Epithelial cell of prostate (primary cell): ENCODE measurements at regions not wholly inside any gene's neighbourhood (a gene's known extent, or its start where the extent isn't known, plus 50 kb on each side); places are given as distances from the start of the nearest gene placed in this dataset.

Source experiments
- DNase-seq: peaks from one replicate; pipeline ENCODE4 v3.0.0-alpha.2; 2011; ENCODE audit warnings: low read depth, low spot score
- H3K27ac ChIP-seq: fragments of 450-650 bp; 2 replicates; pipeline ENCODE4 v1.5.1; 2017; ENCODE audit warnings: mild to moderate bottlenecking

- H3K27ac ChIP-seq = no peak overlapping the region
- no peak for DNase-seq
Observed at GRCh38 chr9:115208501-115208900, 90.5 kb upstream of the TNC start.

- H3K27ac ChIP-seq = peak overlapping the region; percentile 51
- peak; percentile 82 for DNase-seq
Observed at GRCh38 chr9:115209601-115210306, 91.8 kb upstream of the TNC start.

GRCh38 chr9:115210699-115211098 is 92.7 kb upstream of the TNC start:
- DNase-seq = no peak
- H3K27ac ChIP-seq = no peak overlapping the region

GRCh38 chr9:115211413-115212124 is 93.6 kb upstream of the TNC start:
- no peak for DNase-seq
- no peak overlapping the region for H3K27ac ChIP-seq

GRCh38 chr9:115212125-115212605 is 94.2 kb upstream of the TNC start:
- no peak for DNase-seq
- H3K27ac ChIP-seq = no peak overlapping the region

- DNase-seq = no peak
Observed at GRCh38 chr9:115212832-115213231, 94.9 kb upstream of the TNC start.

GRCh38 chr9:115213818-115214334 is 95.9 kb upstream of the TNC start:
- peak; percentile 95 for DNase-seq

More at GRCh38 chr9:115212832-115213231, 94.9 kb upstream of the TNC start:
- H3K27ac ChIP-seq = no peak overlapping the region

GRCh38 chr9:115216873-115217272 is 98.9 kb upstream of the TNC start:
- DNase-seq = no peak
- no peak overlapping the region for H3K27ac ChIP-seq

More at GRCh38 chr9:115213818-115214334, 95.9 kb upstream of the TNC start:
- H3K27ac ChIP-seq = peak overlapping the region; percentile 33

GRCh38 chr9:115220319-115221005 is 102.5 kb upstream of the TNC start:
- DNase-seq = peak; percentile 75
- peak overlapping the region; percentile 81 for H3K27ac ChIP-seq

GRCh38 chr9:115223471-115223870 is 105.5 kb upstream of the TNC start:
- no peak for DNase-seq
- H3K27ac ChIP-seq = no peak overlapping the region

- DNase-seq = no peak
- H3K27ac ChIP-seq = no peak overlapping the region
Observed at GRCh38 chr9:115225459-115226116, 107.6 kb upstream of the TNC start.

GRCh38 chr9:115226152-115226551 is 108.2 kb upstream of the TNC start:
- DNase-seq = no peak
- no peak overlapping the region for H3K27ac ChIP-seq

GRCh38 chr9:115229496-115229895 is 111.5 kb upstream of the TNC start:
- DNase-seq = peak; percentile 80
- peak overlapping the region; percentile 77 for H3K27ac ChIP-seq

- DNase-seq = no peak
- H3K27ac ChIP-seq = no peak overlapping the region
Observed at GRCh38 chr9:115230924-115231515, 113.1 kb upstream of the TNC start.

GRCh38 chr9:115232181-115232774 is 114.3 kb upstream of the TNC start:
- H3K27ac ChIP-seq = no peak overlapping the region
- DNase-seq = no peak

- peak; percentile 92 for DNase-seq
Observed at GRCh38 chr9:115234094-115234493, 116.1 kb upstream of the TNC start.

GRCh38 chr9:115235221-115235620 is 117.3 kb upstream of the TNC start:
- no peak overlapping the region for H3K27ac ChIP-seq

More at GRCh38 chr9:115234094-115234493, 116.1 kb upstream of the TNC start:
- H3K27ac ChIP-seq = peak overlapping the region; percentile 73

GRCh38 chr9:115237385-115237998 is 119.5 kb upstream of the TNC start:
- no peak for DNase-seq
- no peak overlapping the region for H3K27ac ChIP-seq

More at GRCh38 chr9:115235221-115235620, 117.3 kb upstream of the TNC start:
- DNase-seq = no peak

- no peak overlapping the region for H3K27ac ChIP-seq
- DNase-seq = no peak
Observed at GRCh38 chr9:115240676-115241075, 122.7 kb upstream of the TNC start.
